ENCODE measurements at regions not wholly inside any gene's neighbourhood (a gene's known extent, or its start where the extent isn't known, plus 50 kb on each side); places are given as distances from the start of the nearest gene placed in this dataset.

DNA sequence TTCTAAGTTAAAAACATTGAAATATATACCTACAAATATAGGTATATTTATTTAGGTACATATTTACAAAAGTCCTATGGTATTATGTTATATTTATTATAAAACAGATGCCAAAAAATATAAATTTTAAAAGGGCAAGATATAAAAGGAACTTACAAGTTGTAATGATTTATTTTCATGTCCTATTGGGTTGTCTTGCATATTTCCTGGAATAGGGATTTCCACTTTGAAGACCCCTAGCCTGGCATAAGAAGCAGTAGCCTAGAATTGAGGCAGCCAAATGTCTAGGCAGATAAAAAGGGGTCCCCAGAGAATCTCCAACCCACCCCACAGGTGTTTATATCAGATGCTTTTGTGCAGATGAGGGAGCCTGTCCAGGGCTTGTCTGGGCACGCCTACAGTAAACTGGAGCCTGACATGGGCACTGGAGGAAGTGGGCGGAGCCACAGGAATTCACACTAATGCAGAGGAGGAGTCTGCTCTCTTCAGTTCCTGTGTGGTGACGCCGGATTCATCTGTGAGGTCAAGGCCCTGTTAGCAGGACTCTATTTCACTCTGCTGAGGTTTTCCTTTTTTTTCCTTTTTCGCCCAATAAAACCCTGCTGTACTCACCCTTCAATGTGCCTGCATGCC is 1088.9 kb upstream of the PIK3C3 start:
- no peak for DNase-seq

DNA sequence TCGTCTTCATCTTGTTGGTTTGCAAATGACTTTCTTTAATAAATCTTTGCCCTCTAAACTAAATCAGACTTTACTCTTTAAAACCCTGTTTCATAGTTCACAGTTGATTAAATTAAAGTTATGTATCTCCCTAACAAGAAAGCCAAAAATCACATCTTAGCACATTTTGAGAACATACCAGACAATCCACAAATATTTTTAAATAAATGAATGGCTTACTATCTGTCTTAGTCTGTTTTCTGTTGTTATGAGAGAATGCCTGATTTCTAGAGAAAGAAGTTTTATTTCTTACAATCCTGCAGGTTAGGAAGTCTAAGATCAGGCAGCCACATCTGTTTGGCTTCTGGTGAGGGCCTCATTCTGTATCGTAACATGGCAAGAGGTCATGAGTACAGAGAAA is 1090.2 kb upstream of the PIK3C3 start:
- DNase-seq, result no peak

DNA sequence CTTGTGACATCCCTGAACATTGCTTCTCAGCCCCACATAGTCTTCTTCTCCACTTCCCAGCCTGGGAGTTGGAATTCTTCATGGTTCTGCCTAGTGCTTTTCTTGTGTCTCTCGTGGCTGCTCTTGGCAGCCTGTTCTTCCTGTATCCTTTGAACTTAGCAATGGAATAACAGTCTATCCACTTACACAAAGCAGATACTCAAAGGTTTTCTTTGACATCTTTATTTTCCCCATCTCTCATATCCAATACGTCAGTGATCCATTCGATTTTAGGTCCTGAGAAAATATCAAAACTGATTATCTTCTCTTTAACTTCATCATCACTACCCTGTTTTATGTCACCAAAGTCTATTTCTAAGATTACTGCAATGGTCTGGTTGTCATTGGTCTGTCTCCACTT is 1091.2 kb upstream of the PIK3C3 start:
- DNase-seq, result no peak

DNA sequence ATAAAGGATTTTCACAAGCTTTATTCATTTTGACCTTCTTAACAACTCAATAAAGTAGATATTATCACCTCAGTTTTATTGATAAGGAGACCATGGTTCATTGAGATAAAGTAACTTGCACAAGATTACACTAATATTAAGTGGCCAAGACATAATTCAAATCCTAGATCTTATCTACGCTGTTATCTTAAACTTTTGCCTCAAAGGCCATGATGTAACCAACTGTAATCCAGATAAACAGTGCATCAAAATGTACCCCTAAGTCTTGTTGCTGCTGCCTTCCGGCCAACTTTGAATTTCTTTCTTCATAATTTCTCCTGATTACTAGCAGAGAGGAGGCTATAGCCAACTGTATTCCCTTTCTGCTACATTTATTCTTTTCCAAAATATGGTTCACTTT is 1094.8 kb upstream of the PIK3C3 start:
- no peak for DNase-seq

DNA sequence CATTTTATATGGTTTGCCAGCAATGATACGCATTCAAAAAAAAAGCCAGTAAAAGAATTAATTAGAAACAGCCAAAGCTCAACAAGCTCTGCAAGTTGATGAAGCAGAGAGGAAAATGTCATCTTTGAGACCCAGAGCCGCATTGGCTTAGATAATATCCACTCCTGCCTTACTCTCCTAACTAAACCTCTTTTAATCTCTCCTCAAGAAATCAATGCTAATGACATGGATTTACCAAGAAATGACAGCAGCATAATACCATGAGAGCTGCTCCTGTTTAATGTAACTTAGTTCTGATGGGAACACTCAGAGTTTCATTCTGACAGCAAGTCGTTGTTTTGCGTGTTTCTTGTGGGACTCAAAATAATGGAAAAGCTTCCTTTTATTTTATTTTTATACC is 1099.4 kb upstream of the PIK3C3 start:
- DNase-seq, result no peak

DNA sequence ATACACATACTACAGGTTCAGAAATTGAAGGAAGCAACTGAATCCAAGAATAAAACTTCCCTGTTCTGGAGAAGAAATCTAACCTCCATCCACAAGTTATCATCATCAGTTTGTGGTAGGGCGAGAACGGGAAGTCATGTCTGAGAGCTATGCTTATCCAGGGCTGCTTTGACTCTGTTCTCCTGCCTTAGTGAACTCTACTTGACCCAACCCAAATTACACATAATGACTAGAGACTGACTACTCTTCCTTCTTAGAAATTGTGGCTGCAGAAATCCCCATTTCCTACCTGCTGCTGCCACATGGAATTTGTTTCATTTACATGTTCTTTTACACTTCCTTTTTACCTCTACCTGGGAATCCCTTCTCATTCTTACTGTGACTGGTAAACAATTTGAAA is 1102.6 kb upstream of the PIK3C3 start:
- no peak for DNase-seq

DNA sequence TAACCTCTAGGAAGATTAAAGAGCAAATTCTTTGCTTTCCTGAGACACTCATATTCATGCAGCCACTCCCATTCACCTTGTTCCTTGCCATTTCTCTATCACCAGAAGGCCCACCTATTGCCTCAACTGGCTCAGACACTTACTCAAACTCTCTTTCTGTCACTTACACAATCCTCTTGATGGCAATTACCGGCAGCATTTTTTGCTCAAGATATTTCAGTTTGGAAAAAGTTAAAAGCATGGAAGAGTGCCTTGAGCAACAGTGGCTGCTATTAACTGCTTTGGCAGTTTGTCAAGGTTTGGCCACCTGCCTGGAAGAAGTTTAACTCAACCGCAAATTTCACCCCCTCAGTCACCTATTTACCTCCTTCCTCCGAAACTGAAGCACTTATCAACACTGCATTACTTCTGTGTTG is 1104.0 kb upstream of the PIK3C3 start:
- DNase-seq, result no peak

DNA sequence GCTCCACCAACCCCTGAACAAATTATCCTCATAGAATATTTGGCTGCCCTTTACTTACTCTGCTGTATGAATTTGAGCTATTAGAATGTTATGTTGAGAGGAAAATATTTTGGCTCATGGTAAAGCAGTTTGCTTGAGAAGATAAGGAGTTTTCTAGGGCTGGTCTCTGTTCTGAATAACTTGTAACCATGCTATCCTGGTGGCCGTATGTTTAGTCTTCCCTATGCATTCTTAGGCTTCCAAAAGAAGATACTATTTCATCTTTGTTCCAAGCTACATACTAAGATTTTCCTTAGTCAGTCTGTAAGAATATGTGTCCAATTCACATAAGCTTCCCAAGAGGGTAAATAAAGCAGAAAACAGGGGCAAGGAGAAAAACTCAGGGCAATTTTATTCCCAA is 1105.1 kb upstream of the PIK3C3 start:
- DNase-seq, result no peak

DNA sequence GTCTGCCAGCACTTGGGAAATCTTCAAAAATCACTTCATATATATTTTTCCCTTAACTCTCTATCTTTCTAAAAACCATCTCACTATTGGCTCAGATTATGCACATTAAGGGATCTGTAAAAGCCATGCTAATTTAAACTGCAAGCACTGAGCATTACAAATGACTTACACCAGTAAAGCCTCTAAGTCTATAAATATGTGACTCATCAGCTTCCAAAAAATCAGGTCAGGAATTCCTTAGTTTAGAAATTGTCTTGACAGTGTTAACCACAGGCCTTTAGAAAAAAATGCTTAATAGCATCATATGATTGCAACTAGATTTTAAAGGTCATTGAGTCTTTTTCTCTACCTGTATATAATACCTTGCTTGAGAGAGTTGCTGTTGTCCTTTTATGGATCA is 1113.6 kb upstream of the PIK3C3 start:
- DNase-seq, result no peak

DNA sequence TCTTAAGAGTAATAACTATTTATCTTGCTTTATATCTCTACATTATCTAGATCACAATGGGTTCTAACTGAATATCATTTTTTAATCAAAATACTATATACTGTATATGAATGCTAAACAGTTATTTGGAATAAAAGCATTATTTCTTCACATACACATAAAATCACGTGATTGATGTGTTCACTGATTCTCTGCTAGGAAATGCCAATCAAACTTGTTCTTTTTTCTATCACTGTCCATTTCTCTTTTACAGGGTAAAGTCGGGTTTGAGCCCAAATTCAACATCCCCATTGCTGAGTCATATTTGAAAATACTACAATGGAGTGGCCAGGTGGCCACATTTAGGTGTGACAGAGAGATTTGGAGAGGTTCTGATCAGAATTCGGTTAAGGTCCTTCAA is 1114.0 kb upstream of the PIK3C3 start:
- no peak for DNase-seq

DNA sequence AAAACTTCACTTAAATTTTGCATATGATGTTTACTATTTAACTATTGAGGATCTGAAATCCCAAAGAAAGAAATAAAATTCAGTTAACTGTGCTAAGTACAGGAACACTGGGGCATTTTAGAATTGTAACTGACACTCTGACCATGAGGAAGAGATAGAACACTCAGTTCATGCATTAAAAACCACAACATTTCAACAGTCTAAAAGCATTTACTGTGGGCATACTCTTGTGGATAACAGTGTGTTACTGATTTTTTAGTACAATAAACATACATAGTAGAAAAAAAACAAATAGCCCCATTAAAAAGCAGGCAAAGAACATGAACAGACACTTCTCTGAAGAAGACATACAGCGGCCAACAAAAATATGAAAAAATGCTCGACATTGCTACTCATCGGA is 1122.7 kb upstream of the PIK3C3 start:
- DNase-seq, result no peak

DNA sequence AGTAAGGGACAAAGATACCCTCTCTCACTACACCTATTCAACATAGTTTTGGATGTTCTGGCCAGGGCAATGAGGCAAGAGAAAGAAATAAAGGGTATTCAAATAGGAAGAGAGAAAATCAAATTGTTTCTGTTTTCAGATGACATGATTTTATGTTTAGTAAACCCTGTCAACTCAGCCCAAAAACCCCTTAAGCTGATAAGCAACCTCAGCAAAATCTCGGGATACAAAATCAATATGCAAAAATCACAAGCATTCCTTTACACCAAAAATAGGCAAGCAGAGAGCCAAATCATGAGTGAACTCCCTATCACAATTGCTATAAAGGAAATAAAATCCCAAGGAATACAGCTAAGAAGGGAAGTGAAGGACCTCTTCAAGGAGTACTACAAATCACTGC is 1130.7 kb upstream of the PIK3C3 start:
- DNase-seq, result no peak

DNA sequence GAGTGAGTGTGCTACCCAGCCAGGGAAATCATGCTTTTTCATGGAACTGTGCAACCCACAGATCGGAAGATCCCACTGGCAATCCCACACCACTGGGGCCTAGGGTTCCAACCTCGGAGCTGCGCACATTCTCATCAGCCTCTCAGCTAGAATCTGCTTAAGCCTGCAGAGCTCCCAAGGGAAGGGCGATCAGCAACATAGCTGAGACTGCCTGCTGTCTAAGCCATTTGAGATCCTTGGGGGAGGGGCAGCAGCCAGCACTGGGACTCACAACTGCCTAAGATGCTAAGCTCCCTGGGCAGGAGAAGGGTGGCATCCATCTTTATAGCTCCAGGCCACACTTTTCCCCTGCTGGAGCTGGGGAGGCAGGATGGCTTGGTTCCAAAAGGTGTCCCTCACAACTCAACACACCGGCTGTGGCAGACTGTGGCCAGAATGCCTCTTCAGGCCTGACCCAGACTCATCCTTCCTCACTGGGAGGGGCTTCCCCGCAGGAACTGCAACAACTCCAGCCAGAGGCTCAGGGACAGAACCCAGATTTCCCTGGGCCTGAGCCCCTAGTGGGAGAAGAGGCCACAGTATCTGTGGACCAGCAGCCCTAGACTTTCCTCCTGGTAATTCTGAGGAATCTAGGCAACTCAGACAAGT is 1133.3 kb upstream of the PIK3C3 start:
- no peak for DNase-seq

DNA sequence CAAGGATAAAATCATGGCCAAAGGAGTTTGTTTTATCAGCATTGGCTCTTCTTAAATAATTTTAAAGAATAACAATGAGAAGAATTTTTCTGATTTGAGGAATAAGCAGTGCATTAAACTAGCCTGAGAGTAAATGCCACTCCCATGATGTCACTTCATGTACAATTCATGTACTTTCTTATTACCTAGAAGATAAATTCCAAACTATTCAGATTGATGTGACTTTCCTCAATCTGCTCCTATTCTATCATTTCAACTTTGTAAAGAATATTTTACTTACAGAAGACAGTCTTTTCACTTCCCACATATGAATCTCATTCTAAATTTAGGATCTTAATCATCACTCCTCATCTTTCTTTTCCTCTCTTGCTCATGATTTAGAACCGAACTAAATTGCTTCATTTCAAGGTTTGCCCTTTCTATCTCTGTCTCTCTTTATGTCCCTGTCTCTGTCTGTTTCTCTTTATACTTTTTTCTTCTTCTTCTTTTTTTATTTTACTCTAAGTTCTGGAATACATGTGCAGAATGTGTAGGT is 1142.0 kb upstream of the PIK3C3 start:
- no peak for DNase-seq

DNA sequence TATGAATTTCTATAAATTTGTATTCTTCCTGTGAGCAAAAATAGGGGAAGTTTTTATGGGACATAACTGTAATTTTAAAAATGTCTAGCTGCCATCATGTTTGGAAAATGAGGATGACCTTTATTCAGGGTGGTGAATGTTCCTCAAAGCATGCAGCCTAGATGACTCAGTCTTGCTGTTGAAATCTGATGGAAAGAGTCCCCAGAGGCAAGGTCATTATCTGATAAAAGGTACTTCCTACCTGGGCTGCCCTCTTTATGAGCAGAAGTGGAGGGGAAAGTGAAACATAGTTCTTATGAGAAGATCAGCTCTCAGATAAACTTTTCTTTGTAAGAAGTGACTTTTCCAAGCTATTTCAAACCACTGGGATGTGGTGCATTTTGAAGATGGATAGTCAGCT is 1144.7 kb upstream of the PIK3C3 start:
- DNase-seq, result no peak

DNA sequence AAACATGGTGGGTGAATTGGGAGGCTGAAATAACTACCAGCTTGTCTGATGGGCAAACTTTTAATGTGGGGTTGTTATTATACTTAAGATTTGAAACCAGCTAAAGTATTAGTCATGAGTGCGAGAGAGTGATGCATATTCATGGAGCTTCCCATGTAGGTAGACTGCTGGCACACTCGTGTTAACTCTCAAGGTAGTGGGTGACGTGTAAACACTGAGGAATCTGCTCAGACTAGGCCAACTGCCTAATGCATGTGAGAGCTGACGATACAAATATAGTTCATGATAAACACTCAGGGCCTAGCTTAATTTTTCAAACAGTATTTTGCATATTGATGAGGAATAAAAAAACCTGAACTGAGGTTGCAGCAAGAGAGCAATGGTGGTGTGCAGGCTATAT is 1165.7 kb upstream of the PIK3C3 start:
- no peak for DNase-seq

DNA sequence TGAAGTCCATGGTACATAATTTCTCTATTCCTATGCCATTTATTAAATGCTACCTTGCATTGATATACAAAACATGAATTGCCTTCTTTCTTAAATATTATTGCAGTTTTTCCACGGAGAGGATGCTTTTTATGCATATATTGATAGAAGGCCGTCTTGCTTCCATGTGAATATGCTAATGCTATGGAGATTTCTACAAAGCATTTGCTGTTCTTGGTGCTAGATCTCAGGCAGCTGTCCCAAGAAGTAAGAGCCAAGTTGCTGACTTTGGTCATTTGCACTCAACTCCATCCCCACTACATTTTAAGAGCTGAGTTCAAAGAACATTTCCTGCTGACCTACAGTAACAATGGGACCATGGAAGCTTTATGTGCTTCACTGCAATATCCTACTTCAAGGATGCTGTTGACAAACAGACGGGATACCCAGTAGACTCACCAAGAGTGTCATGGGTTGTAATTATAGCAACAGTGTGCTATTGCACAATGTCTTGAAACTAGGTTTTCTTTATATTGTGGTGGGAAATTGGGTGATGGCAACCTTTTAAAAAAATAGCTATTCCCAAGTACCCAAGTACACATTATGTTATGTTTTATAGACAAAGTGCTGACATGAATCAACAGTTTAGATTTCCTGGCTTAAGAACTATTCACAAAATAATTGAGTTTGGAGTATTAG is 1172.4 kb upstream of the PIK3C3 start:
- DNase-seq, result no peak

DNA sequence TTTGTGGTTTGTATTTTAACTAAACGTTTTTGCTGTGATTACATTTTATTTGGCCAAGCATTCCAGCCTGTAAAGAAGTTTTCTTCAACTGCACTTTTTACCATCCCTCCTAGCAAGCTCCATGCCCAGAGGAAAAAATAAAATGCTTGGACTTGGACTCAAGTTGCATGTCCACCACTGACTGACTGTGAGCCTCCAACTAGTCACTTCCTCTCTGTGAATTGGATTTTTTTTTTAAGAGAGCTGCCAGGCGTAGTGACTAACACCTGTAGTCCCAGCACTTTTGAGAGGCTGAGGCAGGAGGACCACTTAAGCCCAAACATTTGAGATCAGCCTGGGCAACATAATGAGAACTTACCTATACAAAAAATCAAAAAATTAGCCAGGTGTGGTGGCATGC is 1185.2 kb upstream of the PIK3C3 start:
- DNase-seq, result no peak

DNA sequence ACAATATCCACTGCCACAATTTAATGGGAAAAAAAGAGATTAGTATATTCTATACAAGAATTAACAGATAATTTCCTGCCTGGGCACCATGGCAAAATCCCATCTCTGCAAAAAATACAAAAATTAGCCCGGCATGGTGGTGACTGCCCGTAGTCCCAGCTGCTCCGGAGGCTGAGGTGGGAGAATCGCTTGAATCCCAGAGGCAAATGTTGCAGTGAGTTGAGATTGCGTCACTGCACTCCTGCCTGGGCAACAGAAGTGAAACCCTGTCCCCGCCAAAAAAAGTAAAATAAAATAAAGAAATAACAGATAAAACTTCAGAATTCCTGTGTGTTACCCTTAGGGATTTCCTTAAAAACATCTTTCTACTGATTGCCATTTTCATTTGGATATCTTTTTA is 1194.8 kb upstream of the PIK3C3 start:
- DNase-seq, result no peak

DNA sequence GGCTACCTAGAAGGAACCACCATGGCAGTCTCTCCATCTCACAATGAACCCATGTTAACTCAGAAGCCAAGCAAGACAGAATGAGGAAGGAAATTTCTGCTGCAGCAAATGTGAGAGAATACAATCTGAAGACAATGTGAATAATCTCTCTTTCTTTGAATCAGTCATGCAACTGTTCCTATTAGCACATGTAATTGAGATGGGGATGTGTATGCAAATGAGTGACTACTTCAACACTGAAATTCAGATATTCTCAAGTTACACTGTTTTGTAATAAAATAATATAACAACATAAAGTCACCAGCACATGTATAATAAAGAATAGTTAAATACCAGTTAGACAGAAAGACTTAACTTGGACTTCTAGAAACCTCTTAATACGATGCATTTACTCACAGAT is 1200.6 kb upstream of the PIK3C3 start:
- no peak for DNase-seq

DNA sequence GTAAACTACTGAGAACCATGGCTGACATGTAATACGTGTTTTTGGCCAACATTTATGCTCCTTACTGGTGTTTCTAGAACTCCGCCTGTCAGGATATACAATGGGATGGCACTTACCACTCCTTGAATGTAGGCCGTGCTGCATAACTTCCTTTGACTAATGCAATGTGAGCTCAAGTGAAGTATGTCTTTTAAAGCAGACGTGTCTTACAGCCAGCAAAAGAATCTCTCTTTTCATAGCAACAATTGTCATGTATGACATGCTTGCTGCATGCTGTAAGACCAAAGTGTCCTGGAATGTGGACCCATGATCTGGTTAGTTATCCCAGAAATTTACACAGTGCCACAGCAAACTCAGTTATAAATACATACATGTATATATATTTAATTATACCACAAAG is 1202.7 kb upstream of the PIK3C3 start:
- no peak for DNase-seq

DNA sequence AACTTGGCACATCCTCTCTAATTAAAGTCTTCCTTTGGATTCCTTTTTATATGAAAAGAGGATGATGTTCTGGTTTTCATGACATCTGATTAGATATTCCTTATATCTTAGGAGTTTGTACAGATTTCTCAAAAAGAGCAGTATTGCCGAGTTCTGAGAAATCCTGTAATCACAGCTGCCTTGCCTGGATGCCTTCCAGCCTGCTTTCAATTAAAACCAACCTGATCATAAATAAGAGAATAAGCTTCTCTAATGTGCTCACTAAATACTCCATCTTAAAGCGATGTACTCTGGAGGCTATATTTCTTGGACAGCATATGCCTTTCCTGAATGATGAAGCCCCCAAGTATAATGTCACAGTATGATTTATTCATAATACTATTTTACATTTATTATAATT is 1203.8 kb upstream of the PIK3C3 start:
- no peak for DNase-seq

DNA sequence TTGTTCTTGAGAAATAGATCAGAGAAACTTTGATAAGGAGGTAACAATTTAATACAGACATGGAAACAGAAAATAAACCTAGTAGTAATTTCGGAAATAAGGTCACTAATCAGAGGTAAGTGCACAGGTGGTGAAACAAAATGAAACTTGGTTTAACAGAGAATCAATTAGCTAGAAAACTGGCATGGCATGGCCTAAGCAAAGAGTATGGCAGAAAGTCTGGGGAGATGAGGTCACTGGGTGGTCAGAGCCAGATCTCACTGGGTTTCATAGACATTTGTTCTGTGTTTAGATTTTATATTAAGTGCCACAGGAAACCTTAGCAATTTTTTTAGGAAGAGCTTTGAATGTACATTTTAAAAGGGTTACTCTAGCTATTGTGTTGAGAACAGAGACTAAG is 1216.0 kb upstream of the PIK3C3 start:
- DNase-seq, result no peak

DNA sequence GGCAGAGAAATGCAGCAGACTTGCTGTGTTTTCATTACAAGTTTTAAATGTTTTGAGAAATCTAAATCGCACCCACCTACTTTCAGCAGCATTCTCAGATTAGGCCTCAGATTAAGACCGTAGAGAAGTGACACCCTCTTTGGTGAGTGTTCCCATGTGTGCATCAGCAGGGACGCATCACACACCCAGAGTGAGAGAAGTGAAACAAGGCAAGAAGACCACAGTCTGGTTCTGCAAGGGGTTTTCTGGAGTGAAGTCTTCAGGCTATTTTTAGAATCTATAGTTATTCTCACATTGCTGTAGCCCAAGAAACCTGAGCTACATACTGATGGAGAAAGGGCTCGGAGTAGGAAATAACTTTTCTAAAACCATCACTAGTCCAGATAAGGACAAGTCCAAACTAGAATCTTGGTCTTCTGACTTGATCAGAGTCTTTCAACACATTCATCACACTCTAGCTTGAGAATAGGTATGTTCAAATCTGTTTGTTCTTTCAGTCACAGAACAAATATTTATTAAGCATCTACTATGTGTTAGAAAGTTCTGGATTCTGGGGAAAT is 1216.6 kb upstream of the PIK3C3 start:
- no peak for DNase-seq
